Upper lobe of left lung (tissue), 4 donors: ENCODE measurements at regions not wholly inside any gene's neighbourhood (a gene's known extent, or its start where the extent isn't known, plus 50 kb on each side); places are given as distances from the start of the nearest gene placed in this dataset.

Experiments used
- POLR2A ChIP-seq, 4 donors: fragments of 450-650 bp; IDR thresholded peaks; one replicate each; pipeline ENCODE4 v1.5.1; 2016 to 2017; ENCODE audit warnings: antibody characterized with exemption in 4 of 4, mild to moderate bottlenecking in 2 of 4
- POLR2AphosphoS5 ChIP-seq, 2 donors: sonication (generic); formaldehyde crosslinking; IDR thresholded peaks; one replicate each; pipeline ENCODE4 v1.5.1; 2017; ENCODE audit warnings: antibody characterized with exemption in 2 of 2
- TF ChIP-seq, protein P1 (sequence below), 6 experiments: fragments of 450-650 bp in 4 of 6; fragments of 200-600 bp in 2 of 6; sonication (generic) in 2 of 6; IDR thresholded peaks; one replicate each; pipeline ENCODE4 v1.5.1; 2016 to 2019; ENCODE audit warnings: antibody characterized with exemption in 6 of 6

DNA sequence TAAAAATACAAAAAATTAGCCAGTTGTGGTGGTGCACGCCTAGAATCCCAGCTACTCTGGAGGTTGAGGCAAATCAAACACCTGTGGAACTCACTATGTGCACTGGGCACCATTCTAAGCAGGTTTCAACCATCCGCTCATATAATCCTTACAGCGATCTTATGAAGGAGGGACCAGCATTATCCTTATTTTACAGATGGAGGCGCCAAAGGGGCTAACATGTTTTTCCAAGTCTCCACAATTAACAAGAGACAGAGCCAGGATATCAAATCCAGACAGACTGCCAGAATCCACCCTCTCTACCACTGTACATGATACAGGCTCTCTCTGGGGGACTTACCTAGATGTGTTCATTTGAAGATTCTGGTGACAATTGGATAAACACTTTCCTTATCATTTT lies 479.0 kb downstream of the XYLT1 start:
- TF ChIP-seq, protein P1, sequence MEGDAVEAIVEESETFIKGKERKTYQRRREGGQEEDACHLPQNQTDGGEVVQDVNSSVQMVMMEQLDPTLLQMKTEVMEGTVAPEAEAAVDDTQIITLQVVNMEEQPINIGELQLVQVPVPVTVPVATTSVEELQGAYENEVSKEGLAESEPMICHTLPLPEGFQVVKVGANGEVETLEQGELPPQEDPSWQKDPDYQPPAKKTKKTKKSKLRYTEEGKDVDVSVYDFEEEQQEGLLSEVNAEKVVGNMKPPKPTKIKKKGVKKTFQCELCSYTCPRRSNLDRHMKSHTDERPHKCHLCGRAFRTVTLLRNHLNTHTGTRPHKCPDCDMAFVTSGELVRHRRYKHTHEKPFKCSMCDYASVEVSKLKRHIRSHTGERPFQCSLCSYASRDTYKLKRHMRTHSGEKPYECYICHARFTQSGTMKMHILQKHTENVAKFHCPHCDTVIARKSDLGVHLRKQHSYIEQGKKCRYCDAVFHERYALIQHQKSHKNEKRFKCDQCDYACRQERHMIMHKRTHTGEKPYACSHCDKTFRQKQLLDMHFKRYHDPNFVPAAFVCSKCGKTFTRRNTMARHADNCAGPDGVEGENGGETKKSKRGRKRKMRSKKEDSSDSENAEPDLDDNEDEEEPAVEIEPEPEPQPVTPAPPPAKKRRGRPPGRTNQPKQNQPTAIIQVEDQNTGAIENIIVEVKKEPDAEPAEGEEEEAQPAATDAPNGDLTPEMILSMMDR (IDR thresholded peaks at IDR 0.05), result no peak
- no peak for TF ChIP-seq POLR2AphosphoS5 (IDR thresholded peaks at IDR 0.05)
- no peak for TF ChIP-seq POLR2A (IDR thresholded peaks at IDR 0.05)
